ENCODE measurements at regions not wholly inside any gene's neighbourhood (a gene's known extent, or its start where the extent isn't known, plus 50 kb on each side); places are given as distances from the start of the nearest gene placed in this dataset.

GRCh38 chr20:61026173-61026572 lies 225.9 kb upstream of the CDH4 start:
- H3K4me3 ChIP-seq (ENCODE audit: low read depth in 2 of 2, low read length in 1 of 2), result no peak overlapping the region
- WGBS (ENCODE audit: low lambda C conversion rate), result 41% methylated on average over 6 of the region's 6 CpGs
- H3K79me2 ChIP-seq (ENCODE audit: insufficient read depth), result no peaks in the 10 kb centered on the region
- no peaks in the 10 kb centered on the region for H3K36me3 ChIP-seq (replicated peaks in 1 of 2; ENCODE audit: control insufficient read depth in 1 of 2, insufficient read depth in 2 of 2, low read length in 1 of 2)
- no peak overlapping the region for H3K4me2 ChIP-seq
- no peaks in the 10 kb centered on the region for H3F3A ChIP-seq (replicated peaks; ENCODE audit: insufficient read depth)
- H3K9me3 ChIP-seq, result no peaks in the 10 kb centered on the region
- no peaks in the 10 kb centered on the region for H3K27me3 ChIP-seq (ENCODE audit: insufficient read depth)
- no peaks in the 10 kb centered on the region for H4K20me1 ChIP-seq (ENCODE audit: insufficient read depth)
- ChIA-PET POLR2A (no interaction called here), CTCF (no interaction called here)
- H3K9ac ChIP-seq, result no peak overlapping the region
- H3K4me1 ChIP-seq (ENCODE audit: control insufficient read depth in 1 of 2, insufficient read depth in 2 of 2, low read depth in 1 of 2, low read length in 1 of 2), result no peaks in the 10 kb centered on the region
- H3K27ac ChIP-seq (ENCODE audit: low read depth in 2 of 2, low read length in 1 of 2), result no peak overlapping the region
- no peak overlapping the region for H2AFZ ChIP-seq (ENCODE audit: low read depth)
- no peak for DNase-seq
- no peaks in the 10 kb centered on the region for H3K9me2 ChIP-seq
- TF ChIP-seq JUND (IDR thresholded peaks at IDR 0.05) (no peak), RXRA (IDR thresholded peaks at IDR 0.05; ENCODE audit: borderline replicate concordance, low read depth) (no peak), TCF12 (IDR thresholded peaks at IDR 0.05) (no peak), GABPA (IDR thresholded peaks at IDR 0.05; ENCODE audit: low read depth) (no peak), NRF1 (IDR thresholded peaks at IDR 0.05; ENCODE audit: low read depth, low read length) (no peak), USF2 (IDR thresholded peaks at IDR 0.05; ENCODE audit: borderline replicate concordance, low read depth, low read length) (no peak), EP300 (IDR thresholded peaks at IDR 0.05; ENCODE audit: borderline replicate concordance in 1 of 2, low read depth in 1 of 2, low read length in 1 of 2) (no peak), YY1 (IDR thresholded peaks at IDR 0.05; ENCODE audit: low read depth) (no peak), RFX5 (IDR thresholded peaks at IDR 0.05; ENCODE audit: low read length) (no peak), MEF2A (IDR thresholded peaks at IDR 0.05; ENCODE audit: borderline replicate concordance, low read depth) (no peak), POLR2AphosphoS5 (IDR thresholded peaks at IDR 0.05; ENCODE audit: low read depth, low read length) (no peak), NFIC (IDR thresholded peaks at IDR 0.05; ENCODE audit: borderline replicate concordance) (no peak), FOXJ3 (CRISPR knock-in tag; IDR thresholded peaks at IDR 0.05) (no peak), EZH2phosphoT487 (IDR thresholded peaks at IDR 0.05; ENCODE audit: borderline replicate concordance, low read depth) (no peak)
- TF ChIP-seq, protein P1, sequence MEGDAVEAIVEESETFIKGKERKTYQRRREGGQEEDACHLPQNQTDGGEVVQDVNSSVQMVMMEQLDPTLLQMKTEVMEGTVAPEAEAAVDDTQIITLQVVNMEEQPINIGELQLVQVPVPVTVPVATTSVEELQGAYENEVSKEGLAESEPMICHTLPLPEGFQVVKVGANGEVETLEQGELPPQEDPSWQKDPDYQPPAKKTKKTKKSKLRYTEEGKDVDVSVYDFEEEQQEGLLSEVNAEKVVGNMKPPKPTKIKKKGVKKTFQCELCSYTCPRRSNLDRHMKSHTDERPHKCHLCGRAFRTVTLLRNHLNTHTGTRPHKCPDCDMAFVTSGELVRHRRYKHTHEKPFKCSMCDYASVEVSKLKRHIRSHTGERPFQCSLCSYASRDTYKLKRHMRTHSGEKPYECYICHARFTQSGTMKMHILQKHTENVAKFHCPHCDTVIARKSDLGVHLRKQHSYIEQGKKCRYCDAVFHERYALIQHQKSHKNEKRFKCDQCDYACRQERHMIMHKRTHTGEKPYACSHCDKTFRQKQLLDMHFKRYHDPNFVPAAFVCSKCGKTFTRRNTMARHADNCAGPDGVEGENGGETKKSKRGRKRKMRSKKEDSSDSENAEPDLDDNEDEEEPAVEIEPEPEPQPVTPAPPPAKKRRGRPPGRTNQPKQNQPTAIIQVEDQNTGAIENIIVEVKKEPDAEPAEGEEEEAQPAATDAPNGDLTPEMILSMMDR (IDR thresholded peaks at IDR 0.05), result no peak
- TF ChIP-seq, protein P2, sequence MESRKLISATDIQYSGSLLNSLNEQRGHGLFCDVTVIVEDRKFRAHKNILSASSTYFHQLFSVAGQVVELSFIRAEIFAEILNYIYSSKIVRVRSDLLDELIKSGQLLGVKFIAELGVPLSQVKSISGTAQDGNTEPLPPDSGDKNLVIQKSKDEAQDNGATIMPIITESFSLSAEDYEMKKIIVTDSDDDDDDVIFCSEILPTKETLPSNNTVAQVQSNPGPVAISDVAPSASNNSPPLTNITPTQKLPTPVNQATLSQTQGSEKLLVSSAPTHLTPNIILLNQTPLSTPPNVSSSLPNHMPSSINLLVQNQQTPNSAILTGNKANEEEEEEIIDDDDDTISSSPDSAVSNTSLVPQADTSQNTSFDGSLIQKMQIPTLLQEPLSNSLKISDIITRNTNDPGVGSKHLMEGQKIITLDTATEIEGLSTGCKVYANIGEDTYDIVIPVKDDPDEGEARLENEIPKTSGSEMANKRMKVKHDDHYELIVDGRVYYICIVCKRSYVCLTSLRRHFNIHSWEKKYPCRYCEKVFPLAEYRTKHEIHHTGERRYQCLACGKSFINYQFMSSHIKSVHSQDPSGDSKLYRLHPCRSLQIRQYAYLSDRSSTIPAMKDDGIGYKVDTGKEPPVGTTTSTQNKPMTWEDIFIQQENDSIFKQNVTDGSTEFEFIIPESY (IDR thresholded peaks at IDR 0.05; ENCODE audit: borderline replicate concordance, low read depth), result no peak

All from SK-N-SH (cell line).